ENCODE measurements at regions not wholly inside any gene's neighbourhood (a gene's known extent, or its start where the extent isn't known, plus 50 kb on each side); places are given as distances from the start of the nearest gene placed in this dataset.

DNA sequence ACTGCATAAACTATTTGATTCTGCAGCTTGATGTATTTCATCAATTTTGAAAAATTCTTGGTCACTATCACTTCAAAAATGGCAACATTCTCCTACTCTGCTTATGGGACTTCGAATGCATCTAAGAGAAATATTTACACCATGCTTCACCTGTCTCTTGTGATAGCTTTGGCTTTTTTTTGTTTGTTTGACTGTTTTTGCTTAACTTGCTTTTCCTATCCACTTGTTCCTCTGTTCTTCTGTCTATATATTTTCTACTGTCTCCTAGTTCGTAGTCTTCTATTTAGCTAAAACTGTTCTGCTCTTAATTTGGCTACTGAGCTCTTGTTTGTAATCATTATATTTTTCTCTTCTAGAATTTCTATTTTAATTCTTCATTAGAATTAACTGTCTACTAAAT, 94.4 kb downstream of the INHBA start:
- Histone ChIP-seq H3K4me1 (ENCODE audit: control insufficient read depth in 1 of 2, insufficient read depth in 1 of 2, low read depth in 1 of 2, low read length in 1 of 2) (no peaks in the 10 kb centered on the region), H3K36me3 (no peaks in the 10 kb centered on the region), H3K27me3 (no peaks in the 10 kb centered on the region), H3K9me3 (no peaks in the 10 kb centered on the region), H3K27ac (no peak overlapping the region), H3K4me3 (ENCODE audit: low read depth in 1 of 2, low read length in 1 of 2) (no peak overlapping the region)
- no peak for TF ChIP-seq CTCF (IDR thresholded peaks at IDR 0.05)

DNA sequence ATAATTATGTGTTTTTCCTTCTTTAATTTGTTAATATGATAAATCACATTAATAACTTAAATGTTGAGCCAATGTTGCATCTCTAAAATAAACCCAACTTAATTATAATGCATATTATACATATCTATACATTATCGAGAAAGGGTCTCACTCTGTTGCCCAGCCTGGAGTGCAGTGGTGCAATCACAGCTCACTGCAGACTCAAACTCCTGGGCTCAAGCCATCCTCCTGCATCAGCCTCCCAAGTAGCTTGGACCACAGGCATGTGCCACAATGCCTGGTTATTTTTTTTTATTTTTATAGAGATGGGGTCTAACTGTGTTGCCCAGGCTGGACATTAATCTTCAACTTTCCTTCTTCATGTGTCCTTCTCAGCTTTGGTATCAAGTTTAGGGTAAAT, 98.9 kb downstream of the INHBA start:
- Histone ChIP-seq H3K36me3 (no peaks in the 10 kb centered on the region), H3K9me3 (no peaks in the 10 kb centered on the region), H3K4me3 (ENCODE audit: low read depth in 1 of 2, low read length in 1 of 2) (no peak overlapping the region), H3K27me3 (no peaks in the 10 kb centered on the region), H3K27ac (no peak overlapping the region), H3K4me1 (ENCODE audit: control insufficient read depth in 1 of 2, insufficient read depth in 1 of 2, low read depth in 1 of 2, low read length in 1 of 2) (no peaks in the 10 kb centered on the region)
- TF ChIP-seq CTCF (IDR thresholded peaks at IDR 0.05): no peak

GRCh38 chr7:41599760-41600159, 103.1 kb downstream of the INHBA start:
- H3K9me3 ChIP-seq: peaks cover 8% of the 10 kb centered on the region
- H3K4me3 ChIP-seq (ENCODE audit: low read depth in 1 of 2, low read length in 1 of 2): no peak overlapping the region
- no peak for TF ChIP-seq CTCF (IDR thresholded peaks at IDR 0.05)
- H3K36me3 ChIP-seq: no peaks in the 10 kb centered on the region
- no peaks in the 10 kb centered on the region for H3K27me3 ChIP-seq
- H3K4me1 ChIP-seq (ENCODE audit: control insufficient read depth in 1 of 2, insufficient read depth in 1 of 2, low read depth in 1 of 2, low read length in 1 of 2): no peaks in the 10 kb centered on the region
- H3K27ac ChIP-seq: no peak overlapping the region

DNA sequence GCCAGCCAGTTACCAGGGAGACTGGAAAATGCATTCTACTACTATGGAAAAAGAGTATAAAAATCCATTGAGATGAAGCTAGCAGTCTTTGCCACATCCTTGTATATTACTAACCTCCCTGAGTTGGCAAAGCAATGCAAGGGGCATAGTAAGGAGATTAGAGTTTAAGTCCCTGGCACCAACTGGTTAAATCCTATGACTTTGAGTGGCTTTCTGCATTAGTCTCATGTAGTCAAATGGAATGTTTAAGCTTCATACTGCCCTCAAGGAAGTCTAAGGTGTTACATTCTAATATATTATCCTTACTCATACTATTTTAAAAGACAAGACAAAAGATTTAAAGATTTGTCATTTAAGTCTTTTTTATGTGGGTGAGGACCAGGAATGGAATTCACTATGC, 110.1 kb downstream of the INHBA start:
- H3K27ac ChIP-seq: peak overlapping the region; percentile 73
- TF ChIP-seq CTCF (IDR thresholded peaks at IDR 0.05): no peak
- H3K4me1 ChIP-seq (ENCODE audit: control insufficient read depth in 1 of 2, insufficient read depth in 1 of 2, low read depth in 1 of 2, low read length in 1 of 2): peaks cover 42 to 61% of the 10 kb centered on the region in 2 experiments
- peaks cover 8% of the 10 kb centered on the region for H3K9me3 ChIP-seq
- H3K4me3 ChIP-seq (ENCODE audit: low read depth in 1 of 2, low read length in 1 of 2): peak overlapping the region in 1 of 2 experiments; percentile 3
- H3K27me3 ChIP-seq: no peaks in the 10 kb centered on the region
- no peaks in the 10 kb centered on the region for H3K36me3 ChIP-seq

DNA sequence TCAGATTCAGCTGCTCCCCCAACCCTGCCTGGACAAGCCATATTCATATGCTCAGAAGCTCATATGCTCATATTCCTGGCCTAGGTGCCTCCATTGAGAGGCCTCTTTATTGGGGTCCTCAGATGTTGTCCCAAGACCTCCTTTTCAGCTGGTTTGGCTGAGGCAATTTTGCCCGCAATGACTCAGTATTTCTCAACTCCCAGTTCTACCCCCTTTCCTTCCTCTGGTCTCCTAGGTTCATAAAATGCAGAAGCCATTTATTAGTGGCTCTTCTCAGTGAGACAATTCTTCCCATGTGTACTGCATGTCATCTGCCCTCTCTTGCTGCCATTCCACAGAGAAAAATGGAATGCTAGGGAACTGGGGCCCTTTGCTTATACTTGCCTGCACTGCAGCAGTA, 110.7 kb downstream of the INHBA start:
- Histone ChIP-seq H3K4me1 (ENCODE audit: control insufficient read depth in 1 of 2, insufficient read depth in 1 of 2, low read depth in 1 of 2, low read length in 1 of 2) (peaks cover 42 to 61% of the 10 kb centered on the region in 2 experiments), H3K4me3 (ENCODE audit: low read depth in 1 of 2, low read length in 1 of 2) (peak overlapping the region in 1 of 2 experiments; percentile 3), H3K27me3 (no peaks in the 10 kb centered on the region), H3K36me3 (no peaks in the 10 kb centered on the region), H3K9me3 (peaks cover 4% of the 10 kb centered on the region), H3K27ac (peak overlapping the region; percentile 73)
- no peak for TF ChIP-seq CTCF (IDR thresholded peaks at IDR 0.05)

DNA sequence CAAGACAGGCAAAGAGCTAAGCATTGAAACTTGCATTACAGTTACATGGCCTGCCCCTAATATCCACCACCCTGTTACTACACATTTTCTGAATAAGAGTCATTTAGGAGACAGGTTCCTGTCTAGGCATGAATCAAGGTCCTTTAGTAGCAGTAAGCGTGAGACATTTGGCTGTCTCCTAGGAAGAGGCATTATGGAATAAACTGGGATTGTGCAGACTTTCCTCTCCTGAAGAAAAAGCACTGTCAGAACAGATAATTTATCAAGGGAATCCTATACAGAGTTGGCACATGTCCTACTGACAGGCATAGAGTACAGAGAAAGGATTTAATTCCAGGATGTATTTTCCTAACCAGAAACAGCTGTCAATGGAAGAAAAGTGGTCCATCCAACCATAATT, 111.9 kb downstream of the INHBA start:
- no peak for TF ChIP-seq CTCF (IDR thresholded peaks at IDR 0.05)
- H3K9me3 ChIP-seq: no peaks in the 10 kb centered on the region
- H3K4me1 ChIP-seq (ENCODE audit: control insufficient read depth in 1 of 2, insufficient read depth in 1 of 2, low read depth in 1 of 2, low read length in 1 of 2): peaks cover 42 to 61% of the 10 kb centered on the region in 2 experiments

More for the DNA sequence above, 111.9 kb downstream of the INHBA start:
- Histone ChIP-seq H3K4me3 (ENCODE audit: low read depth in 1 of 2, low read length in 1 of 2) (no peak overlapping the region), H3K27ac (peak overlapping the region; percentile 73), H3K27me3 (no peaks in the 10 kb centered on the region), H3K36me3 (no peaks in the 10 kb centered on the region)
